Upper lobe of left lung (tissue), 4 donors: ENCODE measurements at regions not wholly inside any gene's neighbourhood (a gene's known extent, or its start where the extent isn't known, plus 50 kb on each side); places are given as distances from the start of the nearest gene placed in this dataset.

Experiments
- EP300 ChIP-seq, 4 donors: sonication (generic); formaldehyde crosslinking; IDR thresholded peaks; one replicate each; pipeline ENCODE4 v1.5.1; 2017; ENCODE audit warnings: antibody characterized with exemption in 4 of 4, control low read depth in 2 of 4
- TF ChIP-seq, protein P1 (sequence below), 6 experiments: fragments of 450-650 bp in 4 of 6; fragments of 200-600 bp in 2 of 6; sonication (generic) in 2 of 6; IDR thresholded peaks; one replicate each; pipeline ENCODE4 v1.5.1; 2016 to 2019; ENCODE audit warnings: antibody characterized with exemption in 6 of 6

DNA sequence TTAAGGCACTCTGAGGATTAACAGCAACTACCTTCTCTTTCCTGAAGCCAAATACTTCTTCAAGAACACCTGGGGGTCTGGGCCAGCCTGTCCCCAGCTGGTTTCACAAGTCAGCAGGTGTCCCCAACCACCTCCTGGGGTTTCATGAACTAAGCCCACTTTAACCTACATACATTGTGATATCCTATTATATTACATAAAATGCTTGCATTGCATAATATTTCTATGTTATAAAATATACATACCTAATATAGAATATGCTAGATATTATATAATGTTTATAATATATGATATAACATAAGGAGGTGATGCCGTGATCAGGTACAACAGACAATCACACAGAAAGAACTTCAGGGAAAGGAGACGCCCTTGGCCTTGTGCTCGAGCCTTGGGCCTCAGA is 367.6 kb downstream of the C16orf95 start:
- TF ChIP-seq, protein P1, sequence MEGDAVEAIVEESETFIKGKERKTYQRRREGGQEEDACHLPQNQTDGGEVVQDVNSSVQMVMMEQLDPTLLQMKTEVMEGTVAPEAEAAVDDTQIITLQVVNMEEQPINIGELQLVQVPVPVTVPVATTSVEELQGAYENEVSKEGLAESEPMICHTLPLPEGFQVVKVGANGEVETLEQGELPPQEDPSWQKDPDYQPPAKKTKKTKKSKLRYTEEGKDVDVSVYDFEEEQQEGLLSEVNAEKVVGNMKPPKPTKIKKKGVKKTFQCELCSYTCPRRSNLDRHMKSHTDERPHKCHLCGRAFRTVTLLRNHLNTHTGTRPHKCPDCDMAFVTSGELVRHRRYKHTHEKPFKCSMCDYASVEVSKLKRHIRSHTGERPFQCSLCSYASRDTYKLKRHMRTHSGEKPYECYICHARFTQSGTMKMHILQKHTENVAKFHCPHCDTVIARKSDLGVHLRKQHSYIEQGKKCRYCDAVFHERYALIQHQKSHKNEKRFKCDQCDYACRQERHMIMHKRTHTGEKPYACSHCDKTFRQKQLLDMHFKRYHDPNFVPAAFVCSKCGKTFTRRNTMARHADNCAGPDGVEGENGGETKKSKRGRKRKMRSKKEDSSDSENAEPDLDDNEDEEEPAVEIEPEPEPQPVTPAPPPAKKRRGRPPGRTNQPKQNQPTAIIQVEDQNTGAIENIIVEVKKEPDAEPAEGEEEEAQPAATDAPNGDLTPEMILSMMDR (IDR thresholded peaks at IDR 0.05): no peak
- TF ChIP-seq EP300 (IDR thresholded peaks at IDR 0.05): no peak
